WTC11 (cell line): ENCODE measurements at regions not wholly inside any gene's neighbourhood (a gene's known extent, or its start where the extent isn't known, plus 50 kb on each side); places are given as distances from the start of the nearest gene placed in this dataset.

ENCODE experiments used
- ATAC-seq: fragments of 200-7000 bp; cut with Tn5 transposase; 2 replicates; pipeline ENCODE4 v1.10.0; 2021; ENCODE audit warnings: mild to moderate bottlenecking, moderate library complexity
- CTCF ChIA-PET: fragments of 300-600 bp; sonication (Branson Sonifier 250); formaldehyde crosslinking; loops from one replicate; lab custom pipeline; 2021; ENCODE audit warnings: antibody characterized with exemption; lab: Charles Lee
- POLR2A ChIA-PET: fragments of 350-600 bp; sonication (Branson Sonifier 250); formaldehyde crosslinking; loops from one replicate; lab custom pipeline; 2021; ENCODE audit warnings: antibody characterized with exemption; lab: Charles Lee
- DNase-seq: peaks from one replicate; pipeline ENCODE4 v3.0.0; 2021; ENCODE audit warnings: low spot score
- H3K27ac Mint-ChIP-seq: 2 replicates; pipeline ENCODE4 v1.8.0; 2021; ENCODE audit warnings: mixed read lengths
- H3K27me3 Mint-ChIP-seq: 2 replicates; pipeline ENCODE4 v1.8.0; 2021; ENCODE audit warnings: low read depth, mild to moderate bottlenecking, moderate library complexity, mixed read lengths
- H3K36me3 Mint-ChIP-seq: 2 replicates; pipeline ENCODE4 v1.8.0; 2021; ENCODE audit warnings: mixed read lengths
- H3K4me1 Mint-ChIP-seq: 2 replicates; pipeline ENCODE4 v1.8.0; 2022; ENCODE audit warnings: mixed read lengths
- H3K4me3 Mint-ChIP-seq: 2 replicates; pipeline ENCODE4 v1.8.0; 2021; ENCODE audit warnings: mild to moderate bottlenecking, moderate library complexity, mixed read lengths
- H3K9me3 Mint-ChIP-seq: 2 replicates; pipeline ENCODE4 v1.8.0; 2021; ENCODE audit warnings: mixed read lengths
- CDX4 ChIP-seq: fragments of 250-450 bp; sonication (Bioruptor Pico); IDR thresholded peaks from 2 replicates; pipeline ENCODE4 v1.9.0; 2021; ENCODE audit warnings: moderate library complexity, mild to moderate bottlenecking, inconsistent platforms, borderline replicate concordance
- ELF4 ChIP-seq: sonication (generic); formaldehyde crosslinking; IDR thresholded peaks from 2 replicates; pipeline ENCODE4 v1.8.1; 2022; ENCODE audit warnings: low read depth, mild to moderate bottlenecking, moderate library complexity, missing genetic modification reagents
- ESRRA ChIP-seq: sonication (generic); formaldehyde crosslinking; IDR thresholded peaks from 2 replicates; pipeline ENCODE4 v1.8.1; 2022; ENCODE audit warnings: mild to moderate bottlenecking, missing genetic modification reagents, borderline replicate concordance
- FOXK1 ChIP-seq: sonication (generic); formaldehyde crosslinking; IDR thresholded peaks from 2 replicates; pipeline ENCODE4 v1.8.0; 2022; ENCODE audit warnings: mild to moderate bottlenecking, moderate library complexity, missing genetic modification reagents
- GTF2I ChIP-seq: fragments of 250-450 bp; sonication (Bioruptor Pico); conservative IDR thresholded peaks from 2 replicates; pipeline ENCODE4 v1.4.0; 2021; ENCODE audit warnings: mild to moderate bottlenecking
- HMGXB4 ChIP-seq: sonication (generic); formaldehyde crosslinking; IDR thresholded peaks from 2 replicates; pipeline ENCODE4 v1.8.1; 2023; ENCODE audit warnings: mild to moderate bottlenecking, moderate library complexity, missing genetic modification reagents
- KAT7 ChIP-seq: sonication (generic); formaldehyde crosslinking; IDR thresholded peaks from 2 replicates; pipeline ENCODE4 v1.8.1; 2023; ENCODE audit warnings: missing genetic modification reagents, mild to moderate bottlenecking, borderline replicate concordance
- NFATC4 ChIP-seq: fragments of 250-450 bp; sonication (Bioruptor Pico); IDR thresholded peaks from 2 replicates; pipeline ENCODE4 v1.9.0; 2021; ENCODE audit warnings: mild to moderate bottlenecking
- NFE2L1 ChIP-seq: sonication (generic); formaldehyde crosslinking; IDR thresholded peaks from 2 replicates; pipeline ENCODE4 v1.8.1; 2023; ENCODE audit warnings: missing genetic modification reagents
- NFYB ChIP-seq: sonication (generic); formaldehyde crosslinking; conservative IDR thresholded peaks from 2 replicates; pipeline ENCODE4 v1.8.0; 2022; ENCODE audit warnings: low read depth, missing genetic modification reagents
- NR1H2 ChIP-seq: sonication (generic); formaldehyde crosslinking; IDR thresholded peaks from 2 replicates; pipeline ENCODE4 v1.9.0; 2021; ENCODE audit warnings: mild to moderate bottlenecking, moderate library complexity, missing genetic modification reagents
- SMAD4 ChIP-seq: sonication (generic); formaldehyde crosslinking; IDR thresholded peaks from 2 replicates; pipeline ENCODE4 v1.8.0; 2022; ENCODE audit warnings: mild to moderate bottlenecking, missing genetic modification reagents
- SOX15 ChIP-seq: fragments of 250-450 bp; sonication (Bioruptor Pico); IDR thresholded peaks from 2 replicates; pipeline ENCODE4 v1.9.0; 2021; ENCODE audit warnings: mild to moderate bottlenecking
- ZBTB21 ChIP-seq: sonication (generic); formaldehyde crosslinking; IDR thresholded peaks from 2 replicates; pipeline ENCODE4 v1.8.1; 2023; ENCODE audit warnings: mild to moderate bottlenecking, missing genetic modification reagents, borderline replicate concordance
- TF ChIP-seq, protein P1 (sequence below): fragments of 250-450 bp; sonication (Bioruptor Pico); IDR thresholded peaks from 2 replicates; pipeline ENCODE4 v1.9.0; 2021; ENCODE audit warnings: mild to moderate bottlenecking
- TF ChIP-seq, protein P2 (sequence below): sonication (generic); formaldehyde crosslinking; IDR thresholded peaks from 2 replicates; pipeline ENCODE4 v1.8.1; 2023; ENCODE audit warnings: mild to moderate bottlenecking, missing genetic modification reagents
- TF ChIP-seq, protein P3 (sequence below): sonication (generic); formaldehyde crosslinking; IDR thresholded peaks from 2 replicates; pipeline ENCODE4 v1.8.0; 2022; ENCODE audit warnings: mild to moderate bottlenecking, missing genetic modification reagents
- TF ChIP-seq, protein P4 (sequence below): sonication (generic); formaldehyde crosslinking; IDR thresholded peaks from 2 replicates; pipeline ENCODE4 v1.8.0; 2022; ENCODE audit warnings: mild to moderate bottlenecking, missing genetic modification reagents

GRCh38 chr2:225773148-225773547 is 373.6 kb downstream of the NYAP2 start:
- ChIA-PET POLR2A (no interaction called here), CTCF (no interaction called here)
- TF ChIP-seq, protein P1, sequence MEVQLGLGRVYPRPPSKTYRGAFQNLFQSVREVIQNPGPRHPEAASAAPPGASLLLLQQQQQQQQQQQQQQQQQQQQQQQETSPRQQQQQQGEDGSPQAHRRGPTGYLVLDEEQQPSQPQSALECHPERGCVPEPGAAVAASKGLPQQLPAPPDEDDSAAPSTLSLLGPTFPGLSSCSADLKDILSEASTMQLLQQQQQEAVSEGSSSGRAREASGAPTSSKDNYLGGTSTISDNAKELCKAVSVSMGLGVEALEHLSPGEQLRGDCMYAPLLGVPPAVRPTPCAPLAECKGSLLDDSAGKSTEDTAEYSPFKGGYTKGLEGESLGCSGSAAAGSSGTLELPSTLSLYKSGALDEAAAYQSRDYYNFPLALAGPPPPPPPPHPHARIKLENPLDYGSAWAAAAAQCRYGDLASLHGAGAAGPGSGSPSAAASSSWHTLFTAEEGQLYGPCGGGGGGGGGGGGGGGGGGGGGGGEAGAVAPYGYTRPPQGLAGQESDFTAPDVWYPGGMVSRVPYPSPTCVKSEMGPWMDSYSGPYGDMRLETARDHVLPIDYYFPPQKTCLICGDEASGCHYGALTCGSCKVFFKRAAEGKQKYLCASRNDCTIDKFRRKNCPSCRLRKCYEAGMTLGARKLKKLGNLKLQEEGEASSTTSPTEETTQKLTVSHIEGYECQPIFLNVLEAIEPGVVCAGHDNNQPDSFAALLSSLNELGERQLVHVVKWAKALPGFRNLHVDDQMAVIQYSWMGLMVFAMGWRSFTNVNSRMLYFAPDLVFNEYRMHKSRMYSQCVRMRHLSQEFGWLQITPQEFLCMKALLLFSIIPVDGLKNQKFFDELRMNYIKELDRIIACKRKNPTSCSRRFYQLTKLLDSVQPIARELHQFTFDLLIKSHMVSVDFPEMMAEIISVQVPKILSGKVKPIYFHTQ (CRISPR knock-in tag) = no peak
- no peak for TF ChIP-seq ELF4 (CRISPR knock-in tag)
- TF ChIP-seq CDX4 (CRISPR knock-in tag) = no peak
- TF ChIP-seq GTF2I (CRISPR knock-in tag) = no peak
- TF ChIP-seq NFYB (CRISPR knock-in tag) = no peak
- no peak for TF ChIP-seq SMAD4 (CRISPR knock-in tag)
- TF ChIP-seq FOXK1 (CRISPR knock-in tag) = no peak
- TF ChIP-seq, protein P2, sequence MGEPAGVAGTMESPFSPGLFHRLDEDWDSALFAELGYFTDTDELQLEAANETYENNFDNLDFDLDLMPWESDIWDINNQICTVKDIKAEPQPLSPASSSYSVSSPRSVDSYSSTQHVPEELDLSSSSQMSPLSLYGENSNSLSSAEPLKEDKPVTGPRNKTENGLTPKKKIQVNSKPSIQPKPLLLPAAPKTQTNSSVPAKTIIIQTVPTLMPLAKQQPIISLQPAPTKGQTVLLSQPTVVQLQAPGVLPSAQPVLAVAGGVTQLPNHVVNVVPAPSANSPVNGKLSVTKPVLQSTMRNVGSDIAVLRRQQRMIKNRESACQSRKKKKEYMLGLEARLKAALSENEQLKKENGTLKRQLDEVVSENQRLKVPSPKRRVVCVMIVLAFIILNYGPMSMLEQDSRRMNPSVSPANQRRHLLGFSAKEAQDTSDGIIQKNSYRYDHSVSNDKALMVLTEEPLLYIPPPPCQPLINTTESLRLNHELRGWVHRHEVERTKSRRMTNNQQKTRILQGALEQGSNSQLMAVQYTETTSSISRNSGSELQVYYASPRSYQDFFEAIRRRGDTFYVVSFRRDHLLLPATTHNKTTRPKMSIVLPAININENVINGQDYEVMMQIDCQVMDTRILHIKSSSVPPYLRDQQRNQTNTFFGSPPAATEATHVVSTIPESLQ (CRISPR knock-in tag) = no peak
- TF ChIP-seq KAT7 (CRISPR knock-in tag) = no peak
- TF ChIP-seq ESRRA (CRISPR knock-in tag) = no peak
- TF ChIP-seq, protein P3, sequence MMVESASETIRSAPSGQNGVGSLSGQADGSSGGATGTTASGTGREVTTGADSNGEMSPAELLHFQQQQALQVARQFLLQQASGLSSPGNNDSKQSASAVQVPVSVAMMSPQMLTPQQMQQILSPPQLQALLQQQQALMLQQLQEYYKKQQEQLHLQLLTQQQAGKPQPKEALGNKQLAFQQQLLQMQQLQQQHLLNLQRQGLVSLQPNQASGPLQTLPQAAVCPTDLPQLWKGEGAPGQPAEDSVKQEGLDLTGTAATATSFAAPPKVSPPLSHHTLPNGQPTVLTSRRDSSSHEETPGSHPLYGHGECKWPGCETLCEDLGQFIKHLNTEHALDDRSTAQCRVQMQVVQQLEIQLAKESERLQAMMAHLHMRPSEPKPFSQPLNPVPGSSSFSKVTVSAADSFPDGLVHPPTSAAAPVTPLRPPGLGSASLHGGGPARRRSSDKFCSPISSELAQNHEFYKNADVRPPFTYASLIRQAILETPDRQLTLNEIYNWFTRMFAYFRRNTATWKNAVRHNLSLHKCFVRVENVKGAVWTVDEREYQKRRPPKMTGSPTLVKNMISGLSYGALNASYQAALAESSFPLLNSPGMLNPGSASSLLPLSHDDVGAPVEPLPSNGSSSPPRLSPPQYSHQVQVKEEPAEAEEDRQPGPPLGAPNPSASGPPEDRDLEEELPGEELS (CRISPR knock-in tag) = no peak
- no peak for TF ChIP-seq NFE2L1 (CRISPR knock-in tag)
- no peak for TF ChIP-seq HMGXB4 (CRISPR knock-in tag)
- TF ChIP-seq, protein P4, sequence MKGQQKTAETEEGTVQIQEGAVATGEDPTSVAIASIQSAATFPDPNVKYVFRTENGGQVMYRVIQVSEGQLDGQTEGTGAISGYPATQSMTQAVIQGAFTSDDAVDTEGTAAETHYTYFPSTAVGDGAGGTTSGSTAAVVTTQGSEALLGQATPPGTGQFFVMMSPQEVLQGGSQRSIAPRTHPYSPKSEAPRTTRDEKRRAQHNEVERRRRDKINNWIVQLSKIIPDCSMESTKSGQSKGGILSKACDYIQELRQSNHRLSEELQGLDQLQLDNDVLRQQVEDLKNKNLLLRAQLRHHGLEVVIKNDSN (CRISPR knock-in tag) = no peak
- no peak for TF ChIP-seq ZBTB21
- TF ChIP-seq NR1H2 (CRISPR knock-in tag) = no peak
- no peak for TF ChIP-seq NFATC4 (CRISPR knock-in tag)
- TF ChIP-seq SOX15 (CRISPR knock-in tag) = no peak
- DNase-seq = no peak
- no peak for ATAC-seq
- H3K36me3 Mint-ChIP-seq = peaks cover 8% of the 10 kb centered on the region; the same call in 1 of the 2 replicates
- no peaks in the 10 kb centered on the region for H3K4me1 Mint-ChIP-seq
- H3K4me3 Mint-ChIP-seq = no peak overlapping the region
- peaks cover 20% of the 10 kb centered on the region for H3K9me3 Mint-ChIP-seq
- no peak overlapping the region for H3K27ac Mint-ChIP-seq
- H3K27me3 Mint-ChIP-seq = no peaks in the 10 kb centered on the region
